ENCODE measurements at regions not wholly inside any gene's neighbourhood (a gene's known extent, or its start where the extent isn't known, plus 50 kb on each side); places are given as distances from the start of the nearest gene placed in this dataset.
A peak's percentile ranks its signal among the peaks of the same experiment; 100 is the strongest.
"Not testable (repeated sequence)": the region's sequence is repeated elsewhere in the genome, so short reads cannot be mapped to it uniquely, and the experiment has no call there.

- DNase-seq; intact Hi-C loops (cut with DNase I): not testable (repeated sequence)
Measured at GRCh38 chr4:162851241-162851758, 315.4 kb downstream of the NAF1 start.

- DNase-seq = no peak
- intact Hi-C loops (cut with DNase I) = no loop called here
Measured at GRCh38 chr4:162849937-162850336, 316.8 kb downstream of the NAF1 start.

DNA sequence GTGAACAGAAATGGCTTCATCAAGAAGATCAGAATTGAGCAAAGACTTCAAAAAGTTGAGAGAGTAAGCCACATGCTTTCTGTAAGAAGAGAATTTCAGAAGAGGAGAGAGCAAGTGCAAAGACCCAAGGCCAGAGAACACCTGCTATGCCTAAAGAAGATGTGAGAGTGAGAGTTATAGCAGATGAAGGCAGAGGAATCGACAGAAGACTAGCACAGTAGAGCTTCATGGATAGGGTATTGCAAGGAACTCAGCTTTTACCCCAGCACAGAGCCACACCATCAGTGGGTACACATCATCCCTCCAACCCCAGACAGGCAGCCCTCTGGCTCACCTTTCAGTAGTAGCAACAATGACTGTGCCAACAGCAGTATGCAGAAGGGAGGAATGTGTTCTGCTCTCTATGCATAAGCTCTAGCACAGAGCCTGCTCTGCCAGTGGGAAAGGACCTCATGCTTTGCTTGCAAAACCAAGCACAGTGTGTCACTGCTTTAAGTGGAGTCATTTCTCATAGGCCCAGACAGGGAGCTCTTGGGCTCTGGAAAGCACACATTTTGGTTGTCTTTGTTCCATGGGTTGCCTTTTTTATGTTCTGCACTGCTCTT lies 318.6 kb downstream of the NAF1 start:
- intact Hi-C loops (cut with DNase I) = no loop called here
- DNase-seq = no peak

GRCh38 chr4:162841753-162842152 lies 324.9 kb downstream of the NAF1 start:
- no peak for DNase-seq

GRCh38 chr4:162839814-162840213 lies 326.9 kb downstream of the NAF1 start:
- intact Hi-C loops (cut with DNase I) = no loop called here
- DNase-seq = no peak

More at GRCh38 chr4:162841753-162842152, 324.9 kb downstream of the NAF1 start:
- intact Hi-C loops (cut with DNase I) = no loop called here

DNA sequence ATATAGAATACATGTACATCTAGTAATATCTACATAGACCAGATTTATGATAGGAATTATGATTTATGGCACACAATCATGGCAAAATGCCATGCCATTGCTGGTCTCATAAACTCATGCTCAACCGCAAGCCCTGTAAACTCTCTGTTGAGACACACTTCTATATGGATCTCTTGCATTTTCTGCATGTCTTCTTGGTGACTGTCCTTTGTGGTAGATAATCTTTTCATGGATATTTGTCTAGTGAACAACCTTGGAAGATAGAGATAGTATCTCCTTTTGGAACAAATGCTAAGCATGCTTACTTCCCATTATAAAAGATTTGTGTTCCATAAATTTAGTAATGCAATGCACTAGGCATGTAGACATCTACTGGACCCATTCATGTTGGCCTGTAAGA lies 328.0 kb downstream of the NAF1 start:
- no peak for DNase-seq
- intact Hi-C loops (cut with DNase I) = no loop called here

GRCh38 chr4:162837679-162838078 lies 329.0 kb downstream of the NAF1 start:
- DNase-seq = no peak
- intact Hi-C loops (cut with DNase I) = no loop called here

DNA sequence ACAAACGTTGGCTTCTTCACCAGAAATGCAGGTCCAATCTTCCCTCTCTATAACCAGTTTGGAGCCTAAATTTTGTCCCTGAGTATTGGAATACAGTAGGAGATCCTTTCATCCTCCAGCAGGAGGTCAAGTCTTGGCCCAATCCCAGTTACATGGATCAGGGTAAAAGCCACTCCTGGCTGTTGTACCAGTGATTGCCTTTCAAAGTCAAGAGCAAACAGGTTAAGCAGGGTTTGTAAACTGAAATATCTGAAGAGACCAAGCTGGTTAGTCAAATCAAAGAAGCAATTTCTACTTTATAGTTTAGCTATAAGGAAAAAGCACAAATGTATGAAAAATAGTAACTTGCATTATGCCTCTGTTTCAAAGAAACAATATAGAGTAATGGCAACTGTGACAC lies 329.4 kb downstream of the NAF1 start:
- DNase-seq = no peak
- intact Hi-C loops (cut with DNase I) = no loop called here

DNA sequence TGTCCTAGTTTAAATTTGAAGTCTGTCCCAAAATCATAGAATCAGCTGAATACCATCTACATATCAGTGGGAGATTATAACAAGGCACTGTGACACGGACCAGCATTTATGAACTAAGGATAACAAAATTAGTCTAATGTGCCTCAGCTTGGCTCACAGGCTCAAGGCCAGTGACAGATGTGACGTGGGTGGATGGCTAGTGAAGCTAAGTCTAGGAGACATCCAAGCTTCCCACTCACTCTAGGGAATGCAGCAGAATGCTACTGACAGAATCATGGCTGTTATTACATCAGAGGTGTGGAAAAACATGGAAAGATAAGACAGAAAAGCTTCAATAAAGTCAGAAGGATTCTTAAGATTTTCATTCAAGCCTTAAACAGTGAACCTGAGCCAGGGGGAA lies 329.9 kb downstream of the NAF1 start:
- peak in 8 of 10 donors; percentile 43 to 92 (median 65) for DNase-seq
- intact Hi-C loops (cut with DNase I) = no loop called here

DNA sequence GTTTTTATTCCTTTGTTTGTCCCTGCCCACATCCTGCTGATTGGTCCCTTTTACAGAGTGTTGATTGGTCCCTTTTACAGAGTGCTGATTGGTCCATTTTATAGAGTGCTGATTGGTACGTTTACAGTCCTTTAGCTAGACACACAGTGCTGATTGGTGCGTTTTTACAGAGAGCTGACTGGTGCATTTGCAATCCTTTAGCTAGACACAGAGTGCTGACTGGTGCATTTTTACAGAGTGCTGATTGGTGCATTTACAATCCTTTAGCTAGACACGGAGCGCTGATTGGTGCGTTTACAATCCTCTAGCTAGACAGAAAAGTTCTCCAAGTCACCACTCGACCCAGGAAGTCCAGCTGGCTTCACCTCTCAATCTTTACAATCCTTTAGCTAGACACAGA lies 330.4 kb downstream of the NAF1 start:
- intact Hi-C loops (cut with DNase I); DNase-seq: not testable (repeated sequence)

- intact Hi-C loops (cut with DNase I) = no loop called here
- no peak for DNase-seq
Measured at GRCh38 chr4:162830899-162831298, 335.8 kb downstream of the NAF1 start.

GRCh38 chr4:162817374-162817773 lies 349.3 kb downstream of the NAF1 start:
- DNase-seq; intact Hi-C loops (cut with DNase I): not testable (repeated sequence)

DNA sequence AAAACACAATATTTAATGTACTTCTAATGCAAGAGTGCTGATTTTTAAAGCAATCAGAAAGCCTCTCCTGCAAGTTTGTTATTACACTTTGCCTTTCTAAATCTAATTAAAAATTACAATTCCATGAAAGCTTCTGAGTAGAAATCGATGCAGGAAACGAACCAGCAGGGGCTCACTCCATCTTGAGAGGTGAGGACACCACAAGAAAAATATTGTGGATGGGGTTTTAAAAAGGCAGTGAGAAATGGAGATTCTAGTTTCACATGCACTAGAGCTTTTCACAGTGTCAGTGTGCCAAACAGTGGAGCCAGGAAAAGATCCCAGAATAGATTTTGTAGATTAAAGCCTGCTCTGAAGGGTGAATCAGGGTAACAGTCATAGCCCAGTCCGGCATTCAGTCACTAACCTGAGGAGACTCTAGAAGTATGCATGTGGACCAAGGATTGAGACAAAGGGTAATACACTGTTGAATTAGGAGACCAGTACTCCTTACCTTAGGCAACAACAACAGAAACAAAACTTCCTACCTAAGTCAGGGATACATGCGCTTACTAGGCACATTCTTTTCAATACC lies 362.3 kb downstream of the NAF1 start:
- no peak for DNase-seq
- intact Hi-C loops (cut with DNase I) = no loop called here

GRCh38 chr4:162803378-162803777 lies 363.3 kb downstream of the NAF1 start:
- intact Hi-C loops (cut with DNase I) = no loop called here
- DNase-seq = no peak

DNA sequence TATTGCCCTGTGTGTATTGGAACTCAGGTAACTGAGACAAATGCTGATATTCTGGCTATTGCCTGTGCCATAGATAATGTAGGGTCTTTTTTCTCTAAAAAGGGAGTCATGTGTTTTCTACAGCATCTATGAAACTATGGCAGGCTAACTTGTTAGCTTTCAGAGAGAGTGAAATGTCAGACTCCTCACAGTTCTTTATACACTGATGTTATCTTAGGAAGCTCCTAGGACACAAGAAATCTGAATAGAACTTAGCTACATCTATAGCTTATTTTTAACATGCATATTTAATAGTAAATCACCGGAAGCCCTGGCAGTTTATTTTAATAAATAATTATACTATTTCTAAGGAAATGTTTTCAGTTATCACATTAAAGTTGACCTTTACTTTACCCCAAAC lies 369.6 kb downstream of the NAF1 start:
- intact Hi-C loops (cut with DNase I) = no loop called here
- no peak for DNase-seq

DNA sequence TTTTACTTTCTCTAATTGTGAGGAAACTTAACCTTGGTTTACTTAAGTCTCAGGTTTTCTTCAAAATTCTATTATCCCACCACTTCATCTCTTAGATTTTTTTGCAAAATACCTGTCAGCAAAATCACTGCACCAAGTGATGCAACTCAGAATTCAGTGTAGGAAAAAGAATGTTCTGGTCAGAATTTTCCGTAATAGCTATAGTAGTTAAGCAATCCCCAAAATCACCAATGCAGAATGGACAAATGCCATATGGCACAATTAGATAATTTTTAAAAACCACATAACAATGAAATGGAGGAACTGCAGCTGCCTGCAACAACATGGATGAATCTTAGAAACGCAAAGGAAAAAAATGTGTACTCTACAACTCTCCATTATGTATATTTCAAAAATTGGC lies 373.1 kb downstream of the NAF1 start:
- DNase-seq = no peak
- intact Hi-C loops (cut with DNase I) = no loop called here

DNA sequence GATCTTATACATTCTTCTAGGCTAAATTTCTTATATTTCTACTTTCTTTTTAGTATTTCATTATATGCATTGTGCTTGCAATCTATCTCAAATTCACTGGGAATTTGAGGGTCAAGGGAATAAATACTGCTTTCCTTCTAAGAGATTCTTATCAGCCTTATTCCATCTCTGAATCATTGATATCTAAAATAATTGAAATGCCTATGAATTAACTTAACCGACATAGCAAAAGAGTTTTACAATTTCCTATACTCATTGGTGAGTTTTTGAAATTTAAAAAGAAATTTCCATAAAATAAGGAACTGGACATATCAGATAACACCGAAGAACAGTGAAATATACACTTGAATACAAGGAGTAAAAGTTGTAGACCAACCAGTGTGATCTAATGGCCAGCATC lies 373.7 kb downstream of the NAF1 start:
- intact Hi-C loops (cut with DNase I) = no loop called here
- DNase-seq = no peak

- intact Hi-C loops (cut with DNase I) = no loop called here
- DNase-seq = no peak
Measured at GRCh38 chr4:162791226-162791625, 375.5 kb downstream of the NAF1 start.

DNA sequence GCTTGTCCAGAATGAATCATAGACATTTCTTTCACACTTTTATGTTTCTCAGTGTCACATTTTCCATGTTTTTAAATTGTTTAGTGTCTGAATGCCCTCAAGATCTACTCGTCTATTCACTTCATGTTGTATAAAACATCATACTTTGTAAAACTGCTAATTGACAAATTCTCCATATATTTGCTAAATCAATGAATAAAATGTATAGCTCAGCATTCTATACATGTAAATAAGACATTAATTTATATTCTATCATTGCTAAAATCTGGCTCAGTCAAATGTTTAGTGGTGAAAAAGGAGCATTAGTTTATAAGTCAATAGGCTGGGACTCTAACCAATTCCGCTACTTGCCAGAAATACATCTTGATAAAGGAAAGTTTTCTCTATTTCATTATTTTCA lies 379.6 kb downstream of the NAF1 start:
- DNase-seq = no peak
- intact Hi-C loops (cut with DNase I) = no loop called here

DNA sequence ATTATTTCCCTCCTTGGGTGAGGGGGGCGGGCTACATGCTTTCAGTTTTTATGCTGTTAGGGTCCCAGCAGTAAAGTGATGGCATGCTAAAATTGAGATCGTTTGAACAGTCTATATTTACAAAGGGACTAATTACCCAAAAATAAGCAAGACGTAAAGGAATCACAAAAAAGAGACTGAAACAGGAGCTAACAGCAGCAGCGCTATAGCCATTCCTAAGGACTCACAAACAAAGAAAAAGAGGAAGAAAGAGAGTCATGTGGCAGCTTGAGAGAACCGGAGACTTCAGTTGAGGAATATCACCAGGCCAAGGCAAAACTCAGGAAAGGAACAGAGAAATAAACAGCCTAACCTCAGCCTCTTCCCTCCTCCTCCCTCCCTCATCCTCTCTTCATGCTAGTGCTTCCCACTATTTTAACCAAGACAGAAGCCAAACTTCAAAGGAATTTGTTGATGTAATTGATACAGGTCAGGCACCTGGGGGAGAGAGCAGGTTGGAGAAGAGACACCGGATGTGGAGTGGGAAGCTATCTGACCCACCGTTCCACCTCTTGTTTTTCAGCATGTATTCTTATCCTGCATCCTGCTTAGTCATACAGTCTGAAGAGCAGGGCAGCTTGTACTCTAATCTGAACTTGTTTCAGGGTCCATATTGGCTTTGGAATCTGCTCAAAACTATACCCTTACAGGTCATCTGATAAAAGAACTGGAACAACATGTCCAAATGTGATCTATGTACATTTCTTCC lies 383.7 kb downstream of the NAF1 start:
- intact Hi-C loops (cut with DNase I) = no loop called here
- peak in 1 of 10 donors; percentile 17 for DNase-seq

DNA sequence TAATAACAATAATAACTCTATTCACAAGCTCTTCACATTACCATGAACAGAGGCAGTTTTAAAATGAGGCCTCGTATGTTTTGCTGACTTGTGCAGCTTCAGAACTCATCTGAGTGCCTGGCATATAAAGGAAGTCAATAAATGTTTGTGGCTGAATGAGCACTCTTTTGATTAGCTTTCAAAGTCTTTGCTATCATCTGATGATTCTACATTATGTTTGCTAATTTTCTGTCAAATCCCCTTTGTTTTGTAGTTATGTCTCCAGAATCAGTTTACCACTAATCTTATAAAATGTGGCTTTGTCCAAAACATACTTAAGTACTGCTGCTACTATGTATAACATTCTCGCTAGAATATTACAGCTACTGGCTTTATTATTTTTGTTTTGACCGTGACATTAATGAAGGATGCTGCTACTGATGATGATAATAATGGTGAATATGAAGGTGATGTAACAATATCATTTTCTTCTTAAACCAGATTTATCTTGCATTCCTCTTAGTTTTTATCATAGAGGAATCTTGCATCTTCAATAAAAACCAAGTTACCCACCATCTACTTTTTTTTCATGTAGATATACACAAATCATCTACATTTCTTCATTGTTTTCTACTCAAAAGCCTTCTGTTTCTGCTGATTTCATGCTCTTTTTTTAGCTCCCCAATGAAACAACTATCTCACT lies 384.5 kb downstream of the NAF1 start:
- intact Hi-C loops (cut with DNase I) = no loop called here
- no peak for DNase-seq
